ENCODE measurements at regions not wholly inside any gene's neighbourhood (a gene's known extent, or its start where the extent isn't known, plus 50 kb on each side); places are given as distances from the start of the nearest gene placed in this dataset.

DNA sequence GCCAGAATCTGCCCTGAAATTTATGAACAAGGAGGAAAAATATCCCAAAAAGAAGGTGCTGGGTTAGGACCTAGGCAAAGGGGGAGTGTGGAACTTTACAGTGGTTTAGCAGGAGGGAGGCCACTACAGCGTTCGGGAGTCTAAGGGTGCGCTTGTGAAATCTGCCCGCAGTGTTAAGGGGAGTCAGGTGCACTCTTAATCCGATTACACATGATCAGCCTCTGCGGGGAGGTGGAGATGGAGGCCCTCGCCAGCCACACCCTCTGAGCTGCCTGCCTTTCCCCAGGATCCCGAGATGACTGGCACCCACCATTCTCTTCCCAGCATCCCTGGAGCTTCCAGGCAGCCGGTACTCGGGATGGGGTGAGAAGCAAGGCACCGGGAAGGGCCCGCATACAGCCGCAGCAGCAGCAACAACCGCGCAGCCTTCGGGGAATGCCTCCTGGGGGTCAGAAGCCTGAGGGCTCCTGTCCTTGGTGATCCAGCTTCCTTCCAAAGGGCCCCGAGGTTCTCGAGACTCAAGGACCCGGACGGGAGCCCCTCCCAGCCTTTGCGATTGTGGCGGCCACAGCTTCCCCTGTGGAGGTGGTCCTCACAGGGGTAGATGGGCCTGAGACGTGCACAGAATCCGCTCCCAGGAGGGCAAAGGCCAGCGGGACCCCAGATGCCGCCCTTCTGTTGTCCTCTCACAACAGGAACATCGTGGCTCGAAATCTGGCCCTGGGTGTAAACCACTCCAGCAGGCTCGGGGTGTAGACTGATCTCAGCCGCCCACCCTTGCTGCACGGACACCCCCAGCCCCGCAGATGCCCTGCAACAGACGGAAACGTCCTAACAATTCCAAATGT lies 57.3 kb upstream of the CST7 start:
- 85 to 89% methylated on average over 10 to 19 of the region's 34 CpGs for WGBS, 2 donors
- Histone ChIP-seq H3K9me3 (no peaks in the 10 kb centered on the region), H3K4me1 (no peaks in the 10 kb centered on the region), H3K27ac (no peak overlapping the region), H3K27me3 (no peaks in the 10 kb centered on the region), H3K36me3 (no peaks in the 10 kb centered on the region), H3K4me3 (no peak overlapping the region)
- no peak for DNase-seq
- intact Hi-C loops (cut with DNase I): no loop called here
- TF ChIP-seq, protein P1, sequence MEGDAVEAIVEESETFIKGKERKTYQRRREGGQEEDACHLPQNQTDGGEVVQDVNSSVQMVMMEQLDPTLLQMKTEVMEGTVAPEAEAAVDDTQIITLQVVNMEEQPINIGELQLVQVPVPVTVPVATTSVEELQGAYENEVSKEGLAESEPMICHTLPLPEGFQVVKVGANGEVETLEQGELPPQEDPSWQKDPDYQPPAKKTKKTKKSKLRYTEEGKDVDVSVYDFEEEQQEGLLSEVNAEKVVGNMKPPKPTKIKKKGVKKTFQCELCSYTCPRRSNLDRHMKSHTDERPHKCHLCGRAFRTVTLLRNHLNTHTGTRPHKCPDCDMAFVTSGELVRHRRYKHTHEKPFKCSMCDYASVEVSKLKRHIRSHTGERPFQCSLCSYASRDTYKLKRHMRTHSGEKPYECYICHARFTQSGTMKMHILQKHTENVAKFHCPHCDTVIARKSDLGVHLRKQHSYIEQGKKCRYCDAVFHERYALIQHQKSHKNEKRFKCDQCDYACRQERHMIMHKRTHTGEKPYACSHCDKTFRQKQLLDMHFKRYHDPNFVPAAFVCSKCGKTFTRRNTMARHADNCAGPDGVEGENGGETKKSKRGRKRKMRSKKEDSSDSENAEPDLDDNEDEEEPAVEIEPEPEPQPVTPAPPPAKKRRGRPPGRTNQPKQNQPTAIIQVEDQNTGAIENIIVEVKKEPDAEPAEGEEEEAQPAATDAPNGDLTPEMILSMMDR (IDR thresholded peaks at IDR 0.05): no peak
- no peak for TF ChIP-seq POLR2A (IDR thresholded peaks at IDR 0.05)

DNA sequence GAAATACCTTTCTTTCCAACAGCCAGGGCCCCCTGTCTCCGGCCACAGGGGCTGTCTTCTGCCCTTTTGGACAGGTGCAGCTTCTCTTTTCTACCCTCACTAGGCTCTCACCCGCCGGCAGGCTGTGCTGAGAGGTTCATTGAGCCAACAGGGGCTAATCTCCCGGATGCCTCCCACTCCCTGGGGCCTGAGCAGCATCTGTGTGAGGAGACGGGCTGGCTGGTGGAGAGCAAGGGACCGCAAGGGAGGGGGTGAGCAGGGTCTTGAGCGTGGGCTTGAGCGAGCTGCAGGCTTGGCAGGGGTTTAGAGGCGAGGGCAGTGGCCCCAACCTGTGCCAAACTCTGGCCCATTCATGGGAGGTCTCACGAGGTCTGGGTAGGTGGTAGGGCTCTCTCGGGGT lies 56.5 kb upstream of the CST7 start:
- TF ChIP-seq, protein P1 (IDR thresholded peaks at IDR 0.05): no peak
- Histone ChIP-seq H3K36me3 (no peaks in the 10 kb centered on the region), H3K9me3 (no peaks in the 10 kb centered on the region), H3K27ac (no peak overlapping the region), H3K4me1 (no peaks in the 10 kb centered on the region), H3K4me3 (no peak overlapping the region), H3K27me3 (no peaks in the 10 kb centered on the region)
- DNase-seq: no peak
- WGBS, 2 donors: 70% methylated on average over 2 of the region's 11 CpGs; no CpG with 5 or more reads in 1 of the 2 donors
- intact Hi-C loops (cut with DNase I): no loop called here

DNA sequence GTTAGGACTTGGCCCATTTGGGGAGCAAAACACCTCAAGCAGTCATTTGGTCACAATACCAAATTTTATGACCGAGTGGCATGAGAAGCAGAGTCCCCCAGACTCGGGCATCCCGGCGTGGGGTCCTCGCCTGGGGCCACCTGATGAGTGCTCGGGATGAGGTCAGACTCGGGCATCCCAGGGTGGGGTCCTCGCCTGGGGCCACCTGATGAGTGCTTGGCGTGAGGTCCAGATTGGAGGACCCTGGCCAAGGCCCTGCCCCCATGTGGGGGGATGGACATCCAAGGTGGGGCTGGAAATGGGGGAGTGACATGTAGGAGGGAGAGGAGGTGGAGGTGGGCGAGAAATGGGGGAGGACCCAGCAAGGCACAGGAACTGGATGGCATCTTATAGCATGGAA lies 56.1 kb upstream of the CST7 start:
- 0 to 88% methylated on average over 1 of the region's 10 CpGs for WGBS, 2 donors
- H3K36me3 ChIP-seq: no peaks in the 10 kb centered on the region
- H3K9me3 ChIP-seq: no peaks in the 10 kb centered on the region
- no peak overlapping the region for H3K27ac ChIP-seq
- DNase-seq: no peak
- intact Hi-C loops (cut with DNase I): no loop called here
- no peaks in the 10 kb centered on the region for H3K27me3 ChIP-seq
- H3K4me3 ChIP-seq: no peak overlapping the region
- TF ChIP-seq, protein P1 (IDR thresholded peaks at IDR 0.05): no peak
- TF ChIP-seq POLR2A (IDR thresholded peaks at IDR 0.05): no peak
- H3K4me1 ChIP-seq: no peaks in the 10 kb centered on the region

DNA sequence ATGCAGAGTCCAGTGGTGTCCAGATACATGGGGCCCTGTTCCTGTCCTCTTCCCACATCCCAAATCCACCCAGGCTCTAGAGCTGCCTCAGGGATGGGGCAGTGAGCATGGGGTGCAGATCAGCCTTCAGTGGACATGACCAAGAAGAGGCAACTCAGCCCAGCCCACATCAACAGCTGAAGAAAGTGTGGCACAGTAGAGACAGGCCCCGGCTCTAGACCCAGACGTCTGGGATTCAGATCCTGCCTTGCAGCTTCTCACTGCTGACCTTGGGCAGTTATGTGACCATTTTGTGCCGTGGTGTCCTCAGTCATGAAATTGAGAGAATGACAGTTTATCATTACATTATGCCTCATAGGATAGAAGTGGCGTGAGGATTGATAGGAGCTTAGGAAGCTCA lies 54.6 kb upstream of the CST7 start:
- intact Hi-C loops (cut with DNase I): no loop called here
- no peak for TF ChIP-seq POLR2A (IDR thresholded peaks at IDR 0.05)
- TF ChIP-seq, protein P1 (IDR thresholded peaks at IDR 0.05): no peak
- Histone ChIP-seq H3K36me3 (no peaks in the 10 kb centered on the region), H3K9me3 (peaks cover 0 to 4% (median 2%) of the 10 kb centered on the region in 3 donors), H3K4me3 (no peak overlapping the region), H3K27me3 (no peaks in the 10 kb centered on the region), H3K27ac (no peak overlapping the region), H3K4me1 (no peaks in the 10 kb centered on the region)
- no peak for DNase-seq
- 81% methylated on average over 4 of the region's 4 CpGs; no CpG with 5 or more reads in 1 of the 2 donors for WGBS, 2 donors

DNA sequence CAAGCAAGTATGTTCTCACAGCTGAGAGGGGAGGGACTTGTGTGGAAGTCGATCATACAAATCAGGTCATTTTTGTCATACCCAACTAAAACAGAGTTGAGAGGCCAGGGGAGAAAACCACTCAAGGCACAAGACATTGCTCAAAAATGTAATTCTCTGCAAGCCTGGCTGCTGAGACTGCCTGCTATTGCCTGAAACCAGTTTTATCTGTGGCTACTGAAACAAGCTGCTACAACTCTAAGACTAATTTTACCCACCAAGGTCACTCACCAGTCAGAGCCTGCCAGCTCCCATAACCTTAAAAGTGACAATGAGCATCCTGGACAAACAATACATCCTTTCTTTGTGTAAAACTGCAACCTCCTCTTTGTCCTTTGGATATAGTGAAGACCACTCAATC lies 54.1 kb upstream of the CST7 start:
- no peak for DNase-seq
- 60 to 100% methylated on average over 1 of the region's 1 CpG for WGBS, 2 donors
- H3K4me3 ChIP-seq: no peak overlapping the region
- H3K27me3 ChIP-seq: no peaks in the 10 kb centered on the region
- H3K9me3 ChIP-seq: peaks cover 0 to 7% (median 4%) of the 10 kb centered on the region in 3 donors
- intact Hi-C loops (cut with DNase I): no loop called here
- TF ChIP-seq POLR2A (IDR thresholded peaks at IDR 0.05): no peak
- TF ChIP-seq, protein P1 (IDR thresholded peaks at IDR 0.05): no peak
- no peaks in the 10 kb centered on the region for H3K4me1 ChIP-seq
- no peaks in the 10 kb centered on the region for H3K36me3 ChIP-seq
- no peak overlapping the region for H3K27ac ChIP-seq

All from esophagus squamous epithelium (tissue), 5 donors.